Stimulated activated CD4-positive, alpha-beta T cell treated with anti-CD3 and anti-CD28 coated beads, Interleukin-12 subunit alpha, Interleukin-12 subunit beta, amount 100 ng/mL, for 48 hours (primary cell): ENCODE measurements at regions not wholly inside any gene's neighbourhood (a gene's known extent, or its start where the extent isn't known, plus 50 kb on each side); places are given as distances from the start of the nearest gene placed in this dataset.
"Not testable (repeated sequence)": the region's sequence is repeated elsewhere in the genome, so short reads cannot be mapped to it uniquely, and the experiment has no call there.

Experiments used
- DNase-seq, 3 donors: peaks; one replicate each; pipeline ENCODE4 v3.0.0-alpha.2; 2020; ENCODE audit warnings: low read depth in 2 of 3, low spot score in 1 of 3

- not testable (repeated sequence) for DNase-seq
These were observed 69.5 kb downstream of the NPIPA7 start for GRCh38 chr16:16448423-16448822.

DNA sequence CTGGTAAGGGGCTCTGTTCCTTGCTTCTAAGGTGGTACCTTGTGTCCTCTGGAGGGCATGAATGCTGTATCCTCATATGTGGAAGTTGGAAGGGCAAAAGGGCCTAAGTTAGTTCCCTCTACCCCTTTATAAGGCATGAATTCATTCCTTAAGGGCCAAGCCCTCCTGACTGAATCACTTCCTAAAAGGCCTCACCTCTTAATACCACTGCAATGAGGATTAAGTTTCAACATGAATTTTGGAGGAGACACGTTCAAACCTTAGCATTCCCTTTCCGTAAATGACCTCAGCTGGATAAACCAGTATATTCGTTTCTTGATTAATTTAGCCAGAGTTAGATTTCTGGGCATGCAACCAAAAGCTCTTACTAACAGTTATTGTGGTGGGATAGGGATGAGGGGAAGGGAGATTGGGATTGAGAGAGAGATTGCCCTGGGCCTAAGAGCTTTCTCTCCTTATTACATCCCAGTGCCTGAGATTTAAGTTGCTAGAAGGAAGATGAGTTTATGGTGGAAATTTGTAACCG, 70.8 kb downstream of the NPIPA7 start:
- not testable (repeated sequence) for DNase-seq

- DNase-seq = not testable (repeated sequence)
These were observed 72.9 kb downstream of the NPIPA7 start for GRCh38 chr16:16451721-16452410.

GRCh38 chr16:16458579-16458978, 79.6 kb downstream of the NPIPA7 start:
- not testable (repeated sequence) for DNase-seq

DNA sequence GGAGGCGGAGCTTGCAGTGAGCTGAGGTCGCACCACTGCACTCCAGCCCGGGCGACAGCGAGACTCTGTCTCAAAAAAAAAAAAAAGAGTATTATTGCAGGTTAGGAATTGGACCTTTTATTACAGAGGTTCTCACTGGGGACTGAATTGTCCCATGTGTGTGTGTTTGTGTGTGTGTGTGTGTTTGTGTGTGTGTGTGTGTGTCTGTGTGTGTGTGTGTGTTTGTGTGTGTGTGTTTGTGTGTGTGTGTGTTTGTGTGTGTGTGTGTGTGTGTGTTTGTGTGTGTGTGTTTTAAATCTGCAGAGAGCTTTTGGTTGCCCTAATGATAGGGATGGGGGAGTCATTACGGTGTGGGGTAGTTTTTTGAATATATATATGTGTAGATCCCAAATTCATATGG, 84.9 kb downstream of the NPIPA7 start:
- not testable (repeated sequence) for DNase-seq

DNA sequence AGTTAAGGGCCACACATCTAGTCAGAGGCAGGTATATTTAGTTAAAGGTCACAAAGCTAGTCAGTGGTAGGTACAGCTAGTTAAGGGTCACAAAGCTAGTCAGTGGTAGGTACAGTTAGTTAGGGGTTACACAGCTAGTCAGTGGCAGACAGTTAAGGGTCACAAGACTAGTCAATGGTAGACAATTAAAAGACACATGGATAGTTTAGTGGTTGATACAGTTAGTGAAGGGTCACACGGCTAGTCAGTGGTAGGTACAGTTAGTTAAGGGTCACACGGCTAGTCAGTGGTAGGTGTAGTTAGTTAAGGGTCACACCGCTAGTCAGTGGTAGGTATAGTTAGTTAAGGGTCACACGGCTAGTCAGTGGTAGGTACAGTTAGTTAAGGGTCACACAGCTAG, 110.0 kb downstream of the NPIPA7 start:
- not testable (repeated sequence) for DNase-seq

GRCh38 chr16:16489466-16489865, 110.5 kb downstream of the NPIPA7 start:
- DNase-seq = not testable (repeated sequence)

DNA sequence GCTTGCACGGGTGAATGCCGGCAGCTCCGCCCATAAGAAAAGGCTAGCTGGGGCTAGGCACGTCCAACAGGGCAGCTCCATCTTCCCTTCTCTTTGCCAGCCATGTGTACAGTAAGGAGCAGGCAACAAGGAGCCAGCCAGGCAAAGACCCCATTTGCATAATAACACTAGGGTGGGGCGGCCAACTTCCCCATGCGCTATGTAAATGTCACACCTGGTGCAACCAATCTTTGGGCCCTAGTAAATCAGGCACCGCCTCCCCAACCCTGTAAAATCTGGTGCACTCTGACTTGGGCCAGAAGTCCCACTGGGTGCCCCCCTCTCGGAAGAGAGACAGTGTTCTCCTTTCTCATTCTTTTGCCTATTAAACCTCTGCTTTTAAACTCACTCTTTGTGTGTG, 115.2 kb downstream of the NPIPA7 start:
- not testable (repeated sequence) for DNase-seq

- DNase-seq = not testable (repeated sequence)
These were observed 116.1 kb downstream of the NPIPA7 start for GRCh38 chr16:16494998-16495397.

DNA sequence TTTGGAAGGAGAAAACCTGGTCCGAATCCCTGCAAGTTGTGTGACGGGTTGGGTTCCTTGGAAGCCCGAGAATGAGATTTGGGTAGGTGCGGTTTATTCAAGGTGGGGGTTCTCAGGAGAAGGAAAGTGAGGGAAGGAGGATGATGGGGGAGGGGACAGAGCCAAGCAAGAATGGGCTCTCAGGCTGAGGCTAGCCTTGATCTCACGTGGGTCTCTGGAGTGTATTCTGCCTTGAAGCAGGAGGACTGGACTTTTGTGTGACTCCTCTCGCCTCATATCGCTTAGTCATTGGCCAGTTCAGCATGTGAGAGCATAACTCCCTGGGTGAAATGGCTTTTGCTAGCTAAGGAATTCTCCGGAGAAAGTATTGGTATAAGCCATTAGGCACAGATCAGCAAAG, 120.9 kb downstream of the NPIPA7 start:
- not testable (repeated sequence) for DNase-seq

DNA sequence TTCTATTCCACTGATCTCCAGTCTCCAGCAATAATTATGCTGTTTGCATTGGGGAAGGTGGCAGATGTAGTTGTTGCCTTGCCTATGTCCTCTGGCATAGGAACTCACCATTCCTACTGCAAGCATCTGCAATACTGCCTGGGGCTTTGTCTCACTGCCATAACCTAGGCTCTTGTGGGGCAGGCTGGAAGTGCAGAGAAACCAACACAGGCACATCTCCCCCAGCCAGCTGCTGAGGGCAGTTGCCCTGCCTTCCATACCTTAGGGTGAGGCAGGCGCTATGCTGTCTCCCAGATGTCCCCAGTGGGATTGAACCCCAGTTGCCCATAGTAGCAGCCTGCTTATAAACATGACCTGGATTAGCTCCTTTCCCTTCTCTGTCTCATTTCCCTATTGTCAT, 128.1 kb downstream of the NPIPA7 start:
- DNase-seq = not testable (repeated sequence)

DNA sequence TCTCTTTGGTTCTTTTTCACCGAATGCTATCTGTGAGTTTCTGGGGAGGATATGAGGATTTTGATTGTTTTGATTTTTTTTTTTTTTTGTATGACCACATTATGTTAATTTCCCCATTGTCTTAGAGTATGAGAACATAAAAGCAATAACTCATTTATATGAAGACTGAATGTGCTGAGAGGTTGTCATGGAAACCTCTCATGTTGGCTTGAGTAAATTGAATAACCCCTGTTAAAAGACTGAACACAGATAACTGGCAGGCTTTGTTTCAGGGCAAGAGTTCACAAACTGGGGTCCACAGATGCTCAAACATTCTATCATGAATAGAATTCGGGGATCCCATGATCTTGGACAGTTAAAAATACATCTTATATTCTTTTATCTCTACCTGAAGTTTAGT, 129.4 kb downstream of the NPIPA7 start:
- not testable (repeated sequence) for DNase-seq

GRCh38 chr16:16519395-16519794, 140.5 kb downstream of the NPIPA7 start:
- not testable (repeated sequence) for DNase-seq

DNA sequence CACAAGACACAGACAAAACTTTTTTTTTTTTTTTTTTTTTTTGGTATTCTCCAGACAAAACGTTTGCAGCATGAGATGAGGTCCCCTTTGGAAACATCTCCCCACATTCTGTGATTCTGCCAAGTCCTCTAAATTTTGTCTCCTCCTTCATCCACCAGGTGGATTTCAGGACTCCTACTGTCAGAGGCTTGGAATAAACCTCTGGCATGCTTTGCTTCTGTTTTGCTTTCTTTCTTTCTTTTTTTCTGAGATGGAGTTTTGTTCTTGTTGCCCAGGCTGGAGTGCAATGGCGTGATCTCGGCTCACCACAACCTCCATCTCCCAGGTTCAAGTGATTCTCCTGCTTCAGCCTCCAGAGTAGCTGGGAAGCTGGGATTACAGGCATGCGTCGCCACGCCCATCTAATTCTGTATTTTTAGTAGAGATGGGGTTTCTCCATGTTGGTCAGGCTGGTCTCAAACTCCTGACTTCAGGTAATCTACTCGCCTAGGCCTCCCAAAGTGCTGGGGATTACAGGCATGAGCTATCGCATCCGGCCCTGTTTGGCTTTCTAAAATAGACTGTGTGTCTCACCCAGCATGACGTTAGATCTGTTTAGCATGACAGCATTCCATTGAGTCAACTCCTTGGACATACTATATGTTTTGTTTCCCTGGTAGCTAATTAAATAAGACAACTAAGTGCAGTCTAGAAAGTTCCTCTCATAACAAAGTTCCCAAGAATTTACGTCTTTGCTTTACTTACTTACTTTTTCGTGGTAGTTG, 142.5 kb downstream of the NPIPA7 start:
- not testable (repeated sequence) for DNase-seq

DNA sequence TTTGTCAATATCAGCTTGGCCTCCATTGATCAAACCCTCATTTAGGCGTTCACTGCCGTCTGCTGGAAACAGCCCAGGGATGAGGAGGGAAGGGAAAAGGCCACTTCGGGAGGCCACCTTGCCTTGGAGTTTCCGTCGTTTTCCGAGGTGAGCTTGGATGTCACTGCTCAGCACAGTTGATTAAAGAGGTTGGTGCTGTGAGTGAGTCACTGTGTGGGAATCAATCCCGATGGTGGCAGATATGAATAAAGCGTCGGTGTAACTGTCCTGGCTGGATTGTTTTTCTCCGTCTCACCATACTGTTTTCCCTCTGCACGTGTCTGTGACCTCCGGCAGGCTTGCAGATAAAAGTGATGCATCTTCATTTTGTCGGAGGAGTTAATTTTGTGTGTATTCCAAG, 148.1 kb downstream of the NPIPA7 start:
- DNase-seq = not testable (repeated sequence)

DNA sequence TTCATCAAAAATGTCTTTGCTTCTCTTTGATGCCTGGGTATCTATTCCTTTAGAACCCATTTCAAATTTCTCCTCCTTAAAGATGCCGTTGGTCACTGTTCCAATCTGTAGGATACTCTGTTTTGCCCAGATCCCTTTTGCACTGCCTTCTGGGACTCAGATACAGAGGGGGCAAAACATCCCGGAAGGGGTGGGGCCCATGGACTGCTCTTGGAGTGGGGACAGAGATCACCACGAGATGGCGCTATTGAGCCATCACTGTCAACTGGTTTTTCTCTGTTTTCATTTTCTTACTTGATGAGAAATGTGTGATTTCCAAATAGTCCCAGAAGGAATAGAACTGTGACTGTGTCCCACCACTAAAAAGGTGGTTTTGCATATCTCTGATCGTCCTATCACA, 151.8 kb downstream of the NPIPA7 start:
- DNase-seq = not testable (repeated sequence)

DNA sequence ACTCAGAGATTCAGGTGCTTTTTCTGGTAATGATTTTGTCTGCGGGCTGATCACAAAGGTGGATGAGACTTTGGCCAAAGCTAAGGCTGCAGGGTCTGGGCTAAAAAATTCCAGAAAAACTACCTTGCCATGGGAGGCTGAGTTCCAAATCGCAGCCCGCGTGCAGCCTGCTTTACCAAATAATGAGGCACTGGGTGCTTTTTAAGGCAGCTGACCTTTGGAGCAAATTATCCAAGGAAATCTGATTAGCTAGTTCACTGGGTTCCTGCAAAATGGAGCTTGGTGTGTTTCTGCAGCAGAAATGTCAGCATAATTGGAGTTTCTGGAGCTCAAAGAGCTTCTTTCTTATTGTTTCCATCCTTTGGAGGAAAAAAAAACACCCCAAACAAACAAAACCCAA, 156.6 kb downstream of the NPIPA7 start:
- DNase-seq = not testable (repeated sequence)

DNA sequence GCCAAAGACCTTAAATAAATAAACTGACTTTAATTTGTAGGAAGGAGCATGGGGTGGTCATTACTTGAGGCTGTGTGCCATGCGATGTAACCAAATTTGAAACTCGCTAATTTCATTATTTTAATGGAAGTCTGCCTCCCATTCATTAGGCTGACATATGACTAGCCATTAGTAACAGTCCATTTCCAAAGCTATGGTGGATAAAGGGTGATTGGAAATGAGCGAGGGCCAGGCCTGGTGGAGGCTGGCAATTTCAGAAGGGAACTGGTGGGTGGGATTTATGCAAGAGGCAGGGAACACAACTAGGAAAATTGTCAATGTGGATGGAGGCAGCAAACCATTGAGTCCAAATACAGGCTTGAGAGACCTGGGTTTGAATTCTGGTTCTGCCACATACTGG, 157.2 kb downstream of the NPIPA7 start:
- DNase-seq = not testable (repeated sequence)

DNA sequence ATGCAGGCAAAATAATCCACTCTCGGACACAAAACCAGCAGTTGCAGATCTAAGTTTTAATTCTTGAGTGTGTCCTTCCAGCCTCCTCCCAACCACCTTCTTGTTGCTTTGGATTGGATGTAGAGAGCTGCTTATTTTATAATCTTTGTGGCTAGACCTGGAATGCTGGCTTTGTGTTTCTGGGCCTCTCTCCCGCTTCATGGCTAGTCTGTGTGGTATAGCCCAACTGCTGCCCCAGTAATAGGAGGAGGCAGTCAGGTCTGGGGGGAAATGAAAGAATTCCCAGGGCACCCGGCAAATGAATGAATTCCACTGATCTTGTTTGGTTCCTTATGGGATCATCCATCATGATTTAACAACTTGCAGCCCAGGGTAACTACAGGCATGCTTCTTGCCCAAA, 170.8 kb downstream of the NPIPA7 start:
- not testable (repeated sequence) for DNase-seq

GRCh38 chr16:16550824-16551223, 171.9 kb downstream of the NPIPA7 start:
- DNase-seq = not testable (repeated sequence)

DNA sequence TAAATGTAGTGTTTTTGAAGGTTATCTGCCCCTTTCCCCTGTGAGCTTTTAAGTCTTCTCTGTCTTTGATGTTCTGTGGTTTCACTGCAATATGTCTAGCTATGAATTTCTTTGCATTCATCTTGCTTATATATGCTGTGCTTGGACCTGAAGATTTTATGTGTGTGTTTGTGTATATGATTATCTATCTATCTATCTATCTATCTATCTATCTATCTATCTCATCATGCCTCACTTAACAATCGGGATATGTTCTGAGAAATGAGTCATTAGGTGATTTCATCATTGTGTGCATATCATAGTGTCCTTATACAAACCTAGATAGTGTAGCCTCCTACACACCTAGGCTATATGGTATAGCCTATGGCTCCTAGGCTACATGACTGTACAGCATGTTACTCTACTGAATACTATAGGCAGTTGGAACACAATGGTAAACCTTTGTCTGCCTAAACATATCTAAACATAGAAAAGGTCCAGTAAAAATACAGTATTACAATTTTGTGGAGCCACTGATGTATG, 173.9 kb downstream of the NPIPA7 start:
- not testable (repeated sequence) for DNase-seq
